GM18507 (cell line): ENCODE measurements at regions not wholly inside any gene's neighbourhood (a gene's known extent, or its start where the extent isn't known, plus 50 kb on each side); places are given as distances from the start of the nearest gene placed in this dataset.
"Not testable (repeated sequence)": the region's sequence is repeated elsewhere in the genome, so short reads cannot be mapped to it uniquely, and the experiment has no call there.

Experiments
- DNase-seq: peaks from one replicate; pipeline ENCODE4 v3.0.0; 2011; ENCODE audit warnings: low read depth; ENCODE audit not compliant: insufficient read length; ENCODE audit errors: extremely low spot score
- FAIRE-seq: peaks from 2 replicates; lab custom pipeline; 2011; peaks lifted over from hg19 to GRCh38; lab: Jason Lieb, UNC

- DNase-seq: no peak
- FAIRE-seq: no peak
Measured at GRCh38 chr9:82052081-82052480, 63.5 kb downstream of the SPATA31D1 start.

GRCh38 chr9:82054264-82055015 is 65.9 kb downstream of the SPATA31D1 start:
- FAIRE-seq: no peak

GRCh38 chr9:82057805-82058204 is 69.2 kb downstream of the SPATA31D1 start:
- DNase-seq: no peak
- no peak for FAIRE-seq

More at GRCh38 chr9:82054264-82055015, 65.9 kb downstream of the SPATA31D1 start:
- DNase-seq: no peak

- FAIRE-seq, DNase-seq: not testable (repeated sequence)
Measured at GRCh38 chr9:82061801-82062200, 73.2 kb downstream of the SPATA31D1 start.

- no peak for FAIRE-seq
Measured at GRCh38 chr9:82062245-82062644, 73.7 kb downstream of the SPATA31D1 start.

GRCh38 chr9:82073551-82074543 is 85.3 kb downstream of the SPATA31D1 start:
- DNase-seq (no peak), FAIRE-seq (no peak)

More at GRCh38 chr9:82062245-82062644, 73.7 kb downstream of the SPATA31D1 start:
- no peak for DNase-seq

- FAIRE-seq (no peak), DNase-seq (no peak)
Measured at GRCh38 chr9:82080265-82080664, 91.7 kb downstream of the SPATA31D1 start.

GRCh38 chr9:82081496-82081895 is 92.9 kb downstream of the SPATA31D1 start:
- no peak for DNase-seq
- FAIRE-seq: no peak

- FAIRE-seq (no peak), DNase-seq (no peak)
Measured at GRCh38 chr9:82082563-82082962, 94.0 kb downstream of the SPATA31D1 start.

GRCh38 chr9:82088591-82088990 is 100.0 kb downstream of the SPATA31D1 start:
- FAIRE-seq (no peak), DNase-seq (no peak)

- FAIRE-seq: no peak
- no peak for DNase-seq
Measured at GRCh38 chr9:82090046-82090445, 101.5 kb downstream of the SPATA31D1 start.

- no peak for FAIRE-seq
- DNase-seq: no peak
Measured at GRCh38 chr9:82091100-82091499, 102.5 kb downstream of the SPATA31D1 start.

GRCh38 chr9:82091610-82092009 is 103.0 kb downstream of the SPATA31D1 start:
- no peak for DNase-seq

GRCh38 chr9:82101475-82101874 is 112.9 kb downstream of the SPATA31D1 start:
- no peak for FAIRE-seq
- no peak for DNase-seq

More at GRCh38 chr9:82091610-82092009, 103.0 kb downstream of the SPATA31D1 start:
- FAIRE-seq: no peak

- FAIRE-seq: no peak
Measured at GRCh38 chr9:82104252-82104651, 115.7 kb downstream of the SPATA31D1 start.

GRCh38 chr9:82105729-82106128 is 117.2 kb downstream of the SPATA31D1 start:
- FAIRE-seq: no peak
- no peak for DNase-seq

More at GRCh38 chr9:82104252-82104651, 115.7 kb downstream of the SPATA31D1 start:
- no peak for DNase-seq

GRCh38 chr9:82106536-82106935 is 118.0 kb downstream of the SPATA31D1 start:
- no peak for FAIRE-seq
- no peak for DNase-seq

GRCh38 chr9:82108474-82108873 is 119.9 kb downstream of the SPATA31D1 start:
- no peak for DNase-seq
- no peak for FAIRE-seq

- no peak for FAIRE-seq
- DNase-seq: no peak
Measured at GRCh38 chr9:82108941-82109340, 120.4 kb downstream of the SPATA31D1 start.

- DNase-seq (no peak), FAIRE-seq (no peak)
Measured at GRCh38 chr9:82109626-82110025, 121.1 kb downstream of the SPATA31D1 start.
